Urinary bladder (tissue), 3 donors: ENCODE measurements at regions not wholly inside any gene's neighbourhood (a gene's known extent, or its start where the extent isn't known, plus 50 kb on each side); places are given as distances from the start of the nearest gene placed in this dataset.
"Not testable (repeated sequence)": the region's sequence is repeated elsewhere in the genome, so short reads cannot be mapped to it uniquely, and the experiment has no call there.

ENCODE experiments used
- DNase-seq: peaks from one replicate; pipeline ENCODE4 v3.0.0-alpha.2; 2015; ENCODE audit errors: extremely low spot score
- H3K27ac ChIP-seq: one replicate; pipeline ENCODE4 v1.5.1; 2013; ENCODE audit warnings: low read depth, mild to moderate bottlenecking, moderate library complexity
- H3K36me3 ChIP-seq: one replicate; pipeline ENCODE4 v1.6.1; 2013; ENCODE audit warnings: mild to moderate bottlenecking, moderate library complexity; ENCODE audit not compliant: insufficient read depth
- H3K4me1 ChIP-seq: one replicate; pipeline ENCODE4 v1.6.1; 2013; ENCODE audit warnings: mild to moderate bottlenecking, moderate library complexity; ENCODE audit not compliant: insufficient read depth
- H3K4me3 ChIP-seq: one replicate; pipeline ENCODE4 v1.5.1; 2013; ENCODE audit warnings: low read depth, low read length
- WGBS: extraction: QIAGEN DNeasy Blood & Tissue Kit; methylation state at CpG from one replicate; pipeline ENCODE4 v1.1.7; 2013; 5-methylcytosine and 5-hydroxymethylcytosine counted together
- donor health status: healthy with polysubstance abuse.
- donor health status: healthy.

DNA sequence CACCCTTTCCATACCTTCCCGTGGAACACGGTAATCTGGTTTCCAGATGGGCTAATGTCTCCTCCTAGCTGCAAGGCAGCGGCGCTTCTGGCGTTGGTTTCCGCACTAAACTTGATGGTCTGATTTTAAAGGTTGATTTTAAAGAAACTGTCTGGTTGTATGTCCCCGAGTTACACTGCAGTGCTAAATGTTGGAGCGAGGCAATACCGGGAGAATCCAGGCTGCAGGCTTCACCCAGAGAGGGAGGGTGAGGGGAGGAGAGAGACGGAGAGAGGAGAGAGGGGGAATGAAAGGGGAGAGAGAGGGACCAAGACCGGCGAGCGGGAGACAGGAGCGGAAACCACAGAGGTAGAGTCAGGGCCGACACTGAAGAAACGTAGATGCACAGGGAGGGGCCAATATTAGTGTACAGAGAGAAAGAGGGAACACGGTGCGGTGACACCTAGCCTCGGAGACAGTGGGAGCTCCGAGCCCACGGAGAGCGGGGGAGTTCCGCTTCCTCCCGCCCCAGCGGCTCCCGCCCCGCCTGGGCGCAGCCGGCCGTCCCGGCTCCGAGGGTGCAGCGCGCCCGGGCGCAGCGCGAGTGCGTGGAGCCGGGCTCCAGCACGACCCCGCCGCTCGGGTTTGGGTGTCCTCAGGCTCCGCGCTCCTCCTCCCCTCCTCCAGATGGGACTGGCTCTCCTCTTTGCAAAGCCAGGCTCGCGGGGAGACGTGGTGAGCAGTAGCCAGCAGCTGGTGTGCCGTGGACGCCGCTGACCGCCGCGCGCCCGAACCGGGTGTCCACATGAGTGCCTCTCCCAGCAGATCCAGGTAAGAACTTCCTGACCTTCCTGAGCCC lies 71.9 kb upstream of the GRAMD1B start:
- no peak overlapping the region for H3K27ac ChIP-seq
- no peak for DNase-seq
- no peaks in the 10 kb centered on the region for H3K36me3 ChIP-seq
- under 1% methylated on average over 58 of the region's 58 CpGs for WGBS
- H3K4me3 ChIP-seq: peak overlapping the region; percentile 8
- H3K4me1 ChIP-seq: no peaks in the 10 kb centered on the region

DNA sequence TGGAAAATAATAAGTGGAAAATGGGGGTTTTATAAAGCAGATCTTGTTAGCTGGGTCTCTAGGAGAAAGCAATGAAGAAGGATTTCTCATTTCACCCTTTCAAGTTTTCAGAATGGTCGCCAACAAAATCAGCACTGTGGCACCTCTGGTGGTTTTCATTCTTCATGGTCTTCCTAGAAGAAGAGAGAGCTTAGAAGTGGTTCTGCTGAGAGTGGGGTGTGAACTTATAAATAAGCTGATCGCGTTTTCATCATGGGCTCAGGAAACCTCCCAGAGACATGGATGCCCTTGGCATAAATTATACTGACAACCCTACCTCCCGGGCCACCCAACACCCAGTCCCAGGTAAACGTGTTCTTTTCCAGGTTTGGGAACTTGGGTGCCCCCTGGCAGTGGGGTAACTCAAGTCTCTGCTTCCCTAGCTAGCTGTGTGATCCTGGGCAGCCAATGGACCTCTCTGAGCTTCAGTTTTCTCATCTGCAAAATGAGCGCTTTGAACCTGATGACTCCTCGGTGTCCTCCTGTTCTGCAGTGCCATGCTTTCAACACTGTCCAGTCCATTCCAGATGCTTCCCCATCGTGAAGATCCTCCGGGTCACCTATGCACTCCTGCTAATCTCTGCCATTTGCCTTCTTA lies 72.6 kb upstream of the GRAMD1B start:
- Histone ChIP-seq H3K36me3 (no peaks in the 10 kb centered on the region), H3K27ac (no peak overlapping the region), H3K4me3 (no peak overlapping the region), H3K4me1 (no peaks in the 10 kb centered on the region)
- no peak for DNase-seq
- 57% methylated on average over 9 of the region's 9 CpGs for WGBS

DNA sequence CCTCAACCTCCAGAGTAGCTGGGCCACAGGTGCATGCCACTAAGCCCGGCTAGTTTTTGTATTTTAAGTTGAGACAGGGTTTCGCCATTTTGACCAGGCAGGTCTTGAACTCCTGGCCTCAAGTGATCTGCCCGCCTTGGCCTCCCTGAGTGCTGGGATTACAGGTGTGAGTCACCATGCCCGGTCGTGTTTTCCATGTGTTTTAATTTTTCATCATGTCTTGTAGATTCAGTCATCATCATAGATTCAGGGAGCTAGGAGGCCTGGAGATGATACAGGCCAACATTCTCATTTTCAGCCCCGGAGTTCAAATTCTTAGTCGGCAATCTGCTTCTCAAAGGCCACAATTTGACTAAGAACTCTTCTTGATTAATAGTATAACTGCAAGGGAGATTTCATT lies 73.5 kb upstream of the GRAMD1B start:
- WGBS: 94% methylated on average over 7 of the region's 7 CpGs
- Histone ChIP-seq H3K27ac (no peak overlapping the region), H3K4me3 (no peak overlapping the region), H3K36me3 (no peaks in the 10 kb centered on the region), H3K4me1 (no peaks in the 10 kb centered on the region)
- no peak for DNase-seq

GRCh38 chr11:123354371-123354975 lies 75.6 kb upstream of the GRAMD1B start:
- Histone ChIP-seq H3K4me3 (no peak overlapping the region), H3K4me1 (no peaks in the 10 kb centered on the region), H3K36me3 (no peaks in the 10 kb centered on the region), H3K27ac (no peak overlapping the region)
- WGBS: 94% methylated on average over 2 of the region's 2 CpGs
- no peak for DNase-seq

GRCh38 chr11:123351375-123351774 lies 78.7 kb upstream of the GRAMD1B start:
- WGBS: 29% methylated on average over 6 of the region's 6 CpGs
- H3K27ac ChIP-seq: no peak overlapping the region
- H3K4me3 ChIP-seq: no peak overlapping the region
- no peaks in the 10 kb centered on the region for H3K4me1 ChIP-seq
- no peak for DNase-seq
- H3K36me3 ChIP-seq: no peaks in the 10 kb centered on the region

DNA sequence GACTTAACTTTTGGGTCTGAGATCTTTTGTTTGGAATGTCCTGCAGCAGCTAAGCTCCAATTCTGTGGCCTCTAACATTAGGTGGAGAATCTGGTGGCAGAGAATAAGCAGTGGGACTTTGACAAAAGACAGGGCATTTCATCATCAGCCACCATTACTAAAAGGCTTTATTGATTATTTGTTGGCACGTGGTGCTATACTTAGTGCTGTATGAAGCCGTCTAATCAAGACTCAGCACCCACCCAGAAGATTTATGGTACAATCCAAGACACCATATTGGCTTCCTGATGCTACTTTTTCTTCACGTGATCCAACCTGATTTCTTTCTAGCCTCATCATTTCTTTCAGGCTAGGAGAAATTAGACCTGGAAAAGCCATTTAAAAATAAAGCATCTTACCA lies 80.7 kb upstream of the GRAMD1B start:
- H3K4me1 ChIP-seq: peaks cover 2% of the 10 kb centered on the region
- no peaks in the 10 kb centered on the region for H3K36me3 ChIP-seq
- no peak overlapping the region for H3K27ac ChIP-seq
- 90% methylated on average over 3 of the region's 3 CpGs for WGBS
- H3K4me3 ChIP-seq: no peak overlapping the region
- no peak for DNase-seq

DNA sequence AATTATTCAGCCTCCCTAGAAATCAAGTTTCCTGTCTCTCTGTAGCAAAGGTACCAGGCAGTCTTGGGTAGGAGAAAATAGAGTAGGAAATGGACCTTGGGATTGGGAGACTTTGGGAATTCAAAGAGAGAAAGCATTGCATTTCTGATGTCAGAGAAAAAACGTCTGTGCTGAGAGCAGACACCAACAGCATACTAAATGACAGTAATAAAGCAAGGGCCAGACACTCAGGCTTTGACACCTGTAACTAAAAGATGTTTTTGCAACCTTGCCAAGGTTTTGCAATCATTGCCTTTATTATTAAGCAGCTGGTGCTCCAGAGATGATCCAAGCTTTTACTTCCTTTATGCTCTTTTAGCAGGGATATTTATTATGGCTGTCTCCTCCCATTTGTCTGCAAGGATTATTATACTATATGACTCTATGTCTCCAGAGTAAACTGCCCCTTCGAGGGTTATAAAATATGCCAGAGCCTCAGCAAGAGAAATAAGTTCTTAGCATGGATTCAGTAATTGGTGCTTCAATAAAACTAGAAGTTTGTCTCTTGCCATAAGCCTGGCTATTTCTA lies 85.2 kb upstream of the GRAMD1B start:
- no peak for DNase-seq
- Histone ChIP-seq H3K36me3 (no peaks in the 10 kb centered on the region), H3K4me1 (peaks cover 2% of the 10 kb centered on the region), H3K4me3 (no peak overlapping the region), H3K27ac (no peak overlapping the region)
- 20% methylated on average over 2 of the region's 2 CpGs for WGBS

DNA sequence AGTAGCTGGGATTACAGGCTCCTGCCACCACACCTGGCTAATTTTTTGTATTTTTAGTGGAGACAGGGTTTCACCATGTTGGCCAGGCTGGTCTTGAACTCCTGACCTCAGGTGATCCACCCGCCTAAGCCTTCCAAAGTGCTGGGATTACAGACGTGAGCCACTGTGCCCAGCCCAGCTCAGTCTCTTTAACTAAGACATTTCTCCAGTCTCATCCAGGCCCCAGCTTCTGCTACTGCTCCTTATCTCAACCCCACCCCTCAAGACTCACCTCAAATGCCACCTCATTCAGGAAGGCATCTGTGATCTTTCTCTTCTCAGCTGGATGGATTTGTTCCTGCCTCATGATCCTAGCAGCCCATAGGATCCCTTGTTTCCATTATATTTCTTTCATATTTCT lies 85.9 kb upstream of the GRAMD1B start:
- H3K27ac ChIP-seq, H3K36me3 ChIP-seq, H3K4me3 ChIP-seq, DNase-seq, H3K4me1 ChIP-seq: not testable (repeated sequence)
- 75% methylated on average over 2 of the region's 2 CpGs for WGBS

DNA sequence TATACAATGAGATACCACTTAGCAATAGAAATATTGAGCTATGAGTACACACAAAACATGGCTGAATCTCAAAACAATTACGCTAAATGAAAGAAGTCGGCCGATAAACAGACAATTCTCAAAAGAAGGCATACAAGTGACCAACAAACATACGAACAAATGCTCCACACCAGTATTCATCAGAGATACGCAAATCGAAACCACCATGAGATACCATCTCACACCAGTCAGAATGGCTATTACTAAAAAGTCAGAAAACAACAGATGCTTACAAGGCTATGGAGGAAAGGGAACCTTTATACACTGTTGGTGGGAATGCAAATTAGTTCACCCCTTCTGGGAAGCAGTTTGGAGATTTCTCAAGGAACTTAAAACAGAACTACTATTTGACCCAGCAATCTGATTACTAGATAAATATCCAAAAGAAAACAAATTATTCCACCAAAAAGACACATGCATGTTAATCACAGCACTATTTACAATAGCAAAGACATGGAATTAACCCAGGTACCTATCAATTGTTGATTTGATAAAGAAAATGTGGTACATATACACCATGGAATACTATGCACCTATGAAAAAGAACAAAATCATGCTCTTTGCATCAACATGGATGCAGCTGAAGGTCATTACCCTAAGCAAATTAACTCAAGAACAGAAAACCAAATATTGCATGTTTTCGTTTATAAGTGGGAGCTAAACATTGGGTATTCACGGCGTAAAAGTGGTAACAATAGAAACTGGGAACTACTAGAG lies 90.9 kb upstream of the GRAMD1B start:
- DNase-seq: no peak
- Histone ChIP-seq H3K4me1 (no peaks in the 10 kb centered on the region), H3K36me3 (no peaks in the 10 kb centered on the region), H3K27ac (no peak overlapping the region), H3K4me3 (no peak overlapping the region)
- WGBS: 93% methylated on average over 9 of the region's 9 CpGs

- Histone ChIP-seq H3K4me3 (no peak overlapping the region), H3K27ac (no peak overlapping the region), H3K36me3 (no peaks in the 10 kb centered on the region), H3K4me1 (no peaks in the 10 kb centered on the region)
- 84% methylated on average over 6 of the region's 6 CpGs for WGBS
- DNase-seq: no peak
Observed at GRCh38 chr11:123338266-123338800, 91.7 kb upstream of the GRAMD1B start.

- 82% methylated on average over 4 of the region's 4 CpGs for WGBS
- no peak overlapping the region for H3K4me3 ChIP-seq
- H3K27ac ChIP-seq: no peak overlapping the region
- H3K4me1 ChIP-seq: no peaks in the 10 kb centered on the region
- H3K36me3 ChIP-seq: no peaks in the 10 kb centered on the region
- no peak for DNase-seq
Observed at GRCh38 chr11:123334925-123335324, 95.1 kb upstream of the GRAMD1B start.

- not testable (repeated sequence) for H3K4me1 ChIP-seq, DNase-seq, H3K4me3 ChIP-seq, H3K27ac ChIP-seq, H3K36me3 ChIP-seq
- 99% methylated on average over 1 of the region's 1 CpG for WGBS
Observed at GRCh38 chr11:123332577-123332976, 97.5 kb upstream of the GRAMD1B start.

- Histone ChIP-seq H3K27ac (no peak overlapping the region), H3K4me1 (no peaks in the 10 kb centered on the region), H3K36me3 (no peaks in the 10 kb centered on the region), H3K4me3 (no peak overlapping the region)
- 79% methylated on average over 2 of the region's 2 CpGs for WGBS
- no peak for DNase-seq
Observed at GRCh38 chr11:123330948-123331347, 99.1 kb upstream of the GRAMD1B start.
